A673 (cell line): ENCODE measurements at regions not wholly inside any gene's neighbourhood (a gene's known extent, or its start where the extent isn't known, plus 50 kb on each side); places are given as distances from the start of the nearest gene placed in this dataset.

Experiments
- CTCF ChIP-seq: fragments of 300-800, 200-600 bp; sonication (generic); conservative IDR thresholded peaks from 2 replicates; pipeline ENCODE4 v1.5.1; 2017; ENCODE audit warnings: low read depth, mild to moderate bottlenecking, antibody characterized with exemption, low read length, moderate library complexity, mixed read lengths
- EZH2 ChIP-seq: fragments of 200-600 bp; sonication (generic); IDR thresholded peaks from 2 replicates; pipeline ENCODE4 v1.6.1; 2017; ENCODE audit warnings: borderline replicate concordance, low read depth, mild to moderate bottlenecking, mixed read lengths, antibody characterized with exemption, low read length; ENCODE audit not compliant: poor library complexity, severe bottlenecking

DNA sequence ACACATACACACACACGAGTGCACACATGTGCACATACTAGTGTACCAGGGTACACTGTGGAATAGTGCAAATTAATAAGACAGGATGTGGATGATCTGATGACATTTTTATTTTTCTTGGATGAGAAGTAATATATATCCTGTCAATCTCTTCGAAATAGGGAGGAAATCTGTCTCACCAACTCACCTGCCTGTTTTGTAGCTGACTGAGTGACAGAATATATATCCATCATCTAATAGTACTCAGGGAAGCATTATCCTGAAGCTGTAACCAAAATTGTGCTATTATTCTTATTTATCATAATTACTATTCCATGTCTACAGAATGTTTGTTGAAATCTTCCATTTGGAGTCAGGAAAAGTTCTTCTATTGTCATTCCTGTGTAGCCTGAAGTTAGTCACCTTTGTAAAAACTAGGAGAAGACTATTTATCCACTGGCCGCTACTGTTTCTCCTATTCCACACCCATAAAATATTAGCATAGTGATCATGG, 888.0 kb downstream of the TRAM1L1 start:
- TF ChIP-seq CTCF: no peak
- TF ChIP-seq EZH2: no peak
